ENCODE measurements at regions not wholly inside any gene's neighbourhood (a gene's known extent, or its start where the extent isn't known, plus 50 kb on each side); places are given as distances from the start of the nearest gene placed in this dataset.

GRCh38 chr6:49088631-49089030 lies 374.4 kb downstream of the MMUT start:
- H3K27ac ChIP-seq (ENCODE audit: low read depth, low read length, poor library complexity, severe bottlenecking), result no peak overlapping the region
- H3K9me3 ChIP-seq (ENCODE audit: low read length), result no peaks in the 10 kb centered on the region
- no peak overlapping the region for H3K4me3 ChIP-seq (ENCODE audit: low read depth, low read length, poor library complexity, severe bottlenecking)
- H3K4me1 ChIP-seq (ENCODE audit: insufficient read depth, low read length, severe bottlenecking), result no peaks in the 10 kb centered on the region
- no peak overlapping the region for H2AFZ ChIP-seq (ENCODE audit: low read length)
- H3K27me3 ChIP-seq (ENCODE audit: insufficient read depth, low read length), result no peaks in the 10 kb centered on the region
- no peaks in the 10 kb centered on the region for H3K9me2 ChIP-seq (ENCODE audit: low read depth, low read length)
- H3K36me3 ChIP-seq (ENCODE audit: insufficient read depth, low read length), result no peaks in the 10 kb centered on the region
- TF ChIP-seq EZH2 (IDR thresholded peaks at IDR 0.05; ENCODE audit: borderline replicate concordance, low read length), result no peak
- TF ChIP-seq CTCF (IDR thresholded peaks at IDR 0.05; ENCODE audit: low read length), result no peak
- no peaks in the 10 kb centered on the region for H3F3A ChIP-seq (ENCODE audit: insufficient read depth, low read length)
- no peaks in the 10 kb centered on the region for H3K79me2 ChIP-seq (ENCODE audit: insufficient read depth, low read length)
- no peaks in the 10 kb centered on the region for H4K20me1 ChIP-seq (ENCODE audit: insufficient read depth, low read length)
- no peak overlapping the region for H3K9ac ChIP-seq (ENCODE audit: low read length)
- no peak overlapping the region for H3K4me2 ChIP-seq (ENCODE audit: low read length)

GRCh38 chr6:49087369-49087768 lies 375.7 kb downstream of the MMUT start:
- H2AFZ ChIP-seq (ENCODE audit: low read length), result no peak overlapping the region
- no peak overlapping the region for H3K4me3 ChIP-seq (ENCODE audit: low read depth, low read length, poor library complexity, severe bottlenecking)
- H3K9ac ChIP-seq (ENCODE audit: low read length), result no peak overlapping the region
- H3K4me1 ChIP-seq (ENCODE audit: insufficient read depth, low read length, severe bottlenecking), result no peaks in the 10 kb centered on the region
- no peaks in the 10 kb centered on the region for H3K9me3 ChIP-seq (ENCODE audit: low read length)
- H3K9me2 ChIP-seq (ENCODE audit: low read depth, low read length), result no peaks in the 10 kb centered on the region
- H3K79me2 ChIP-seq (ENCODE audit: insufficient read depth, low read length), result no peaks in the 10 kb centered on the region
- no peaks in the 10 kb centered on the region for H3K36me3 ChIP-seq (ENCODE audit: insufficient read depth, low read length)
- no peaks in the 10 kb centered on the region for H3K27me3 ChIP-seq (ENCODE audit: insufficient read depth, low read length)
- TF ChIP-seq CTCF (IDR thresholded peaks at IDR 0.05; ENCODE audit: low read length) (no peak), EZH2 (IDR thresholded peaks at IDR 0.05; ENCODE audit: borderline replicate concordance, low read length) (no peak)
- H3F3A ChIP-seq (ENCODE audit: insufficient read depth, low read length), result no peaks in the 10 kb centered on the region
- no peak overlapping the region for H3K4me2 ChIP-seq (ENCODE audit: low read length)
- H3K27ac ChIP-seq (ENCODE audit: low read depth, low read length, poor library complexity, severe bottlenecking), result no peak overlapping the region
- no peaks in the 10 kb centered on the region for H4K20me1 ChIP-seq (ENCODE audit: insufficient read depth, low read length)

- Histone ChIP-seq H3K79me2 (ENCODE audit: insufficient read depth, low read length) (no peaks in the 10 kb centered on the region), H3K9me2 (ENCODE audit: low read depth, low read length) (no peaks in the 10 kb centered on the region), H3K4me2 (ENCODE audit: low read length) (no peak overlapping the region), H3K27ac (ENCODE audit: low read depth, low read length, poor library complexity, severe bottlenecking) (no peak overlapping the region), H3F3A (ENCODE audit: insufficient read depth, low read length) (no peaks in the 10 kb centered on the region), H3K9me3 (ENCODE audit: low read length) (no peaks in the 10 kb centered on the region), H4K20me1 (ENCODE audit: insufficient read depth, low read length) (no peaks in the 10 kb centered on the region), H3K27me3 (ENCODE audit: insufficient read depth, low read length) (no peaks in the 10 kb centered on the region), H3K36me3 (ENCODE audit: insufficient read depth, low read length) (no peaks in the 10 kb centered on the region), H3K9ac (ENCODE audit: low read length) (no peak overlapping the region), H3K4me1 (ENCODE audit: insufficient read depth, low read length, severe bottlenecking) (no peaks in the 10 kb centered on the region), H3K4me3 (ENCODE audit: low read depth, low read length, poor library complexity, severe bottlenecking) (no peak overlapping the region), H2AFZ (ENCODE audit: low read length) (no peak overlapping the region)
- TF ChIP-seq CTCF (IDR thresholded peaks at IDR 0.05; ENCODE audit: low read length), result no peak
- TF ChIP-seq EZH2 (IDR thresholded peaks at IDR 0.05; ENCODE audit: borderline replicate concordance, low read length), result no peak
Measured at GRCh38 chr6:49082611-49083010, 380.4 kb downstream of the MMUT start.

Data from OCI-LY1 (cell line).